A549 (cell line): ENCODE measurements at regions not wholly inside any gene's neighbourhood (a gene's known extent, or its start where the extent isn't known, plus 50 kb on each side); places are given as distances from the start of the nearest gene placed in this dataset.

Source experiments
- CEBPB ChIP-seq, 2 experiments: fragments of >200 bp in 1 of 2; sonication (Bioruptor Twin) in 1 of 2; formaldehyde crosslinking in 1 of 2; IDR thresholded peaks; 2 replicates each; pipeline ENCODE4 v1.6.1; 2012 to 2016
- CHD4 ChIP-seq: fragments of 200-600 bp; sonication (generic); IDR thresholded peaks from 2 replicates; pipeline ENCODE4 v1.6.1; 2016; ENCODE audit warnings: antibody characterized with exemption, mild to moderate bottlenecking, borderline replicate concordance
- CTCF ChIP-seq: fragments of >200 bp; sonication (Bioruptor Twin); formaldehyde crosslinking; IDR thresholded peaks from 3 replicates; pipeline ENCODE4 v1.5.1; 2016
- EP300 ChIP-seq, 2 experiments: fragments of >200 bp; sonication (Bioruptor Twin); formaldehyde crosslinking; IDR thresholded peaks; 2 replicates in 1 of 2; 3 replicates in 1 of 2; pipeline ENCODE4 v1.6.1; 2016 to 2017
- GATA3 ChIP-seq: IDR thresholded peaks from 2 replicates; pipeline ENCODE4 v1.6.1; 2012; ENCODE audit warnings: borderline replicate concordance
- KDM1A ChIP-seq: fragments of 200-600 bp; sonication (generic); IDR thresholded peaks from 2 replicates; pipeline ENCODE4 v1.6.1; 2016; ENCODE audit warnings: low read depth, mild to moderate bottlenecking
- KDM5A ChIP-seq: fragments of 200-600 bp; sonication (generic); IDR thresholded peaks from 2 replicates; pipeline ENCODE4 v1.6.1; 2016; ENCODE audit warnings: antibody characterized with exemption, mild to moderate bottlenecking
- MAFK ChIP-seq: fragments of 450-650 bp; IDR thresholded peaks from 2 replicates; pipeline ENCODE4 v1.6.1; 2014; ENCODE audit not compliant: partially characterized antibody
- MYC ChIP-seq: IDR thresholded peaks from 2 replicates; pipeline ENCODE4 v1.6.1; 2012; ENCODE audit warnings: mild to moderate bottlenecking, inconsistent platforms, low read length, improper control_type of control experiment, borderline replicate concordance
- PHF8 ChIP-seq: fragments of 200-600 bp; sonication (generic); IDR thresholded peaks from 2 replicates; pipeline ENCODE4 v1.6.1; 2016; ENCODE audit warnings: low read depth, mild to moderate bottlenecking, antibody characterized with exemption, moderate library complexity, borderline replicate concordance
- POLR2A ChIP-seq: IDR thresholded peaks from 2 replicates; pipeline ENCODE4 v1.6.1; 2012; ENCODE audit warnings: mild to moderate bottlenecking, low read length
- REST ChIP-seq: fragments of 200-600 bp; sonication (generic); IDR thresholded peaks from 2 replicates; pipeline ENCODE4 v1.6.1; 2016; ENCODE audit warnings: antibody characterized with exemption, mild to moderate bottlenecking, moderate library complexity
- SMC3 ChIP-seq: fragments of >200 bp; sonication (Bioruptor Twin); formaldehyde crosslinking; IDR thresholded peaks from 3 replicates; pipeline ENCODE4 v1.6.1; 2018; ENCODE audit warnings: inconsistent platforms
- ZSCAN20 ChIP-seq: fragments of 250-450 bp; sonication (Bioruptor Pico); IDR thresholded peaks from 2 replicates; pipeline ENCODE4 v1.8.0; 2022; ENCODE audit warnings: mild to moderate bottlenecking, moderate library complexity

- no peak for TF ChIP-seq REST
- no peak for TF ChIP-seq CTCF
- TF ChIP-seq KDM1A, result no peak
- no peak for TF ChIP-seq POLR2A
- no peak for TF ChIP-seq PHF8
- TF ChIP-seq GATA3, result peak; percentile 38; the same call in 1 of the 2 replicates
- no peak for TF ChIP-seq EP300 (IDR thresholded peaks at IDR 0.05)
- no peak for TF ChIP-seq SMC3
- TF ChIP-seq KDM5A, result no peak
- TF ChIP-seq ZSCAN20, result no peak
- TF ChIP-seq MAFK, result peak; percentile 77
- TF ChIP-seq MYC, result no peak
- peak in 1 of 2 experiments; percentile 84; a peak in 2 of 4 replicates for TF ChIP-seq CEBPB (IDR thresholded peaks at IDR 0.05)
- no peak for TF ChIP-seq CHD4
Measured at GRCh38 chr4:138053641-138054301, 188.4 kb downstream of the SLC7A11 start.
